IMR-90 (cell line): ENCODE measurements at regions not wholly inside any gene's neighbourhood (a gene's known extent, or its start where the extent isn't known, plus 50 kb on each side); places are given as distances from the start of the nearest gene placed in this dataset.

Experiments used
- BHLHE40 ChIP-seq: fragments of 150-350 bp; IDR thresholded peaks from 2 replicates; pipeline ENCODE4 v1.6.1; 2016; ENCODE audit warnings: mild to moderate bottlenecking, low read depth, low read length
- CEBPB ChIP-seq: IDR thresholded peaks from 2 replicates; pipeline ENCODE4 v1.6.1; 2012; ENCODE audit warnings: low read depth, low read length, improper control_type of control experiment
- CHD1 ChIP-seq: IDR thresholded peaks from 2 replicates; pipeline ENCODE4 v1.6.1; 2012; ENCODE audit warnings: low read depth, low read length, improper control_type of control experiment
- CTCF ChIP-seq: conservative IDR thresholded peaks from 2 replicates; pipeline ENCODE4 v1.5.1; 2012; ENCODE audit warnings: mild to moderate bottlenecking, low read depth, low read length, improper control_type of control experiment
- ELK1 ChIP-seq: fragments of 150-350 bp; IDR thresholded peaks from 2 replicates; pipeline ENCODE4 v1.6.1; 2016; ENCODE audit warnings: low read depth, mild to moderate bottlenecking, low read length, moderate library complexity, borderline replicate concordance
- FOS ChIP-seq: fragments of 150-350 bp; IDR thresholded peaks from 2 replicates; pipeline ENCODE4 v1.6.1; 2016; ENCODE audit warnings: low read depth, low read length
- MAFK ChIP-seq: IDR thresholded peaks from 2 replicates; pipeline ENCODE4 v1.6.1; 2012; ENCODE audit warnings: low read depth, low read length, improper control_type of control experiment
- MXI1 ChIP-seq: IDR thresholded peaks from 2 replicates; pipeline ENCODE4 v1.6.1; 2012; ENCODE audit warnings: low read depth, mild to moderate bottlenecking, low read length, moderate library complexity, borderline replicate concordance
- NFE2L2 ChIP-seq: fragments of 150-350 bp; IDR thresholded peaks from 2 replicates; pipeline ENCODE4 v1.6.1; 2016; ENCODE audit warnings: low read depth, mild to moderate bottlenecking, low read length
- POLR2A ChIP-seq: IDR thresholded peaks from 2 replicates; pipeline ENCODE4 v1.6.1; 2012; ENCODE audit warnings: mild to moderate bottlenecking, low read depth, low read length
- RAD21 ChIP-seq: IDR thresholded peaks from 2 replicates; pipeline ENCODE4 v1.6.1; 2012; ENCODE audit warnings: low read length, improper control_type of control experiment
- RCOR1 ChIP-seq: IDR thresholded peaks from 2 replicates; pipeline ENCODE4 v1.6.1; 2012; ENCODE audit warnings: mild to moderate bottlenecking, low read length, improper control_type of control experiment; ENCODE audit not compliant: insufficient replicate concordance
- SMC3 ChIP-seq: fragments of 150-350 bp; IDR thresholded peaks from 2 replicates; pipeline ENCODE4 v1.6.1; 2016; ENCODE audit warnings: low read depth, mild to moderate bottlenecking, antibody characterized with exemption, low read length, moderate library complexity
- USF2 ChIP-seq: fragments of 150-350 bp; IDR thresholded peaks from 2 replicates; pipeline ENCODE4 v1.6.1; 2017; ENCODE audit warnings: mild to moderate bottlenecking, antibody characterized with exemption, low read length, low read depth

GRCh38 chr3:102980355-102980696 lies 545.5 kb downstream of the ZPLD1 start:
- no peak for TF ChIP-seq POLR2A
- TF ChIP-seq CTCF, result no peak
- TF ChIP-seq MAFK, result no peak
- no peak for TF ChIP-seq CEBPB
- no peak for TF ChIP-seq RAD21
- no peak for TF ChIP-seq FOS
- TF ChIP-seq MXI1, result no peak
- no peak for TF ChIP-seq CHD1
- TF ChIP-seq BHLHE40, result no peak
- TF ChIP-seq NFE2L2, result no peak
- no peak for TF ChIP-seq USF2
- TF ChIP-seq ELK1, result no peak
- TF ChIP-seq SMC3, result no peak
- no peak for TF ChIP-seq RCOR1
